ENCODE measurements at regions not wholly inside any gene's neighbourhood (a gene's known extent, or its start where the extent isn't known, plus 50 kb on each side); places are given as distances from the start of the nearest gene placed in this dataset.

DNA sequence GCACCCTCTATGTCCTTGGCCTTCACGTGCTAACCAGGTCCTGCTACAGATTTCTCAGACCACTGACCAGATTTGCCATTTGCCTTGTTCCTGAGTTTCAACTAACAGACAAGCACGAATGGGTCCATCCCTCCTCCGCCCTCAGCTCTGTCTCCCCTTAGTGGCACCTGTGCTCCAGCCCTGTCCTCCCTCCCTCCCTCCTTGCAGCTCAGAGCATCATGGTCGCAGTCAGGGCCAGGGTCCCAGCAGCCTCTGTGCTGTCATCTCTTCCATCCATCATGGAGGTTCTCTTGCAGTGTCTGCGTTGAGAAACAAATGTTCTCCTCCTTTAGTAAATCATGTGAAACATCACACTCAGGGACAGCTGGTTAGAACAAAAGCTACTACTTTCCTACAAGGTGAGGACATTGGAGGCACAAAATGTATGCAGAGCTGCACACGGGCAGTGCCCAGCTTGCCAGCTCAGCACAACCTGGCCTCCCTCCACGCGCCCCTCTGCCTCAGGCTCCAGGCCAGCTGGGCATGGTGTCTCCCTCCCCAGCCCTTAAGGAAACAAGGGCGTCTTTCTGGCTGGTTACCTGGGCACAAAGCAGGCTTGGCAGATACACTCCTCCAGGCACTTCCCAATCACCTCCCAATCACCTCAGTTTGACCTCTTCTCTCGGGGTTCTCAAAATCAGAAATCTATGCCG is 79.5 kb upstream of the ATP6AP2 start:
- Histone ChIP-seq H3K9ac (ENCODE audit: insufficient read depth, low read depth, low read length) (no peak overlapping the region), H3K4me3 (replicated peaks in 1 of 3; ENCODE audit: insufficient read depth in 1 of 3, low read depth in 2 of 3, low read length in 3 of 3) (no peak overlapping the region), H3K9me3 (ENCODE audit: low read length) (no peaks in the 10 kb centered on the region), H4K20me1 (ENCODE audit: insufficient read depth, low read length) (no peaks in the 10 kb centered on the region), H2AFZ (ENCODE audit: low read length) (no peak overlapping the region), H3K36me3 (replicated peaks in 1 of 2; ENCODE audit: control insufficient read depth in 1 of 2, insufficient read depth in 2 of 2, low read length in 2 of 2) (no peaks in the 10 kb centered on the region), H3K27me3 (ENCODE audit: control insufficient read depth in 1 of 2, insufficient read depth in 2 of 2, low read length in 2 of 2) (no peaks in the 10 kb centered on the region), H3K4me2 (ENCODE audit: low read depth, low read length) (no peak overlapping the region), H3K79me2 (ENCODE audit: insufficient read depth, low read length) (no peaks in the 10 kb centered on the region), H3K4me1 (ENCODE audit: insufficient read depth, low read length) (peaks cover 15% of the 10 kb centered on the region), H3K27ac (ENCODE audit: extremely low read length, insufficient read depth, low read length) (no peak overlapping the region)
- 53% methylated on average over 4 of the region's 11 CpGs for WGBS (ENCODE audit: low lambda C conversion rate)
- ChIA-PET POLR2A (no interaction called here), CTCF (ENCODE audit: low intra/inter-chr PET ratio, low total read pairs) (no interaction called here)
- intact Hi-C loops (cut with micrococcal nuclease; ENCODE audit: unreplicated experiment) (no loop called here), in situ Hi-C loops (cut with HindIII; ENCODE audit: extremely low pct_ligation_motif_present, low pct_unique_long_range_greater_than_20kb) (no loop called here)
- no peak for ATAC-seq
- FAIRE-seq, result no peak
- TF ChIP-seq ZFP1 (CRISPR knock-in tag; IDR thresholded peaks at IDR 0.05) (no peak), TGIF2 (CRISPR knock-in tag; IDR thresholded peaks at IDR 0.05) (no peak), ZNF253 (CRISPR knock-in tag; IDR thresholded peaks at IDR 0.05; ENCODE audit: borderline replicate concordance) (no peak), ELF3 (CRISPR knock-in tag; IDR thresholded peaks at IDR 0.05) (no peak), TCF7 (IDR thresholded peaks at IDR 0.05; ENCODE audit: low read depth) (no peak)
- TF ChIP-seq, protein P1, sequence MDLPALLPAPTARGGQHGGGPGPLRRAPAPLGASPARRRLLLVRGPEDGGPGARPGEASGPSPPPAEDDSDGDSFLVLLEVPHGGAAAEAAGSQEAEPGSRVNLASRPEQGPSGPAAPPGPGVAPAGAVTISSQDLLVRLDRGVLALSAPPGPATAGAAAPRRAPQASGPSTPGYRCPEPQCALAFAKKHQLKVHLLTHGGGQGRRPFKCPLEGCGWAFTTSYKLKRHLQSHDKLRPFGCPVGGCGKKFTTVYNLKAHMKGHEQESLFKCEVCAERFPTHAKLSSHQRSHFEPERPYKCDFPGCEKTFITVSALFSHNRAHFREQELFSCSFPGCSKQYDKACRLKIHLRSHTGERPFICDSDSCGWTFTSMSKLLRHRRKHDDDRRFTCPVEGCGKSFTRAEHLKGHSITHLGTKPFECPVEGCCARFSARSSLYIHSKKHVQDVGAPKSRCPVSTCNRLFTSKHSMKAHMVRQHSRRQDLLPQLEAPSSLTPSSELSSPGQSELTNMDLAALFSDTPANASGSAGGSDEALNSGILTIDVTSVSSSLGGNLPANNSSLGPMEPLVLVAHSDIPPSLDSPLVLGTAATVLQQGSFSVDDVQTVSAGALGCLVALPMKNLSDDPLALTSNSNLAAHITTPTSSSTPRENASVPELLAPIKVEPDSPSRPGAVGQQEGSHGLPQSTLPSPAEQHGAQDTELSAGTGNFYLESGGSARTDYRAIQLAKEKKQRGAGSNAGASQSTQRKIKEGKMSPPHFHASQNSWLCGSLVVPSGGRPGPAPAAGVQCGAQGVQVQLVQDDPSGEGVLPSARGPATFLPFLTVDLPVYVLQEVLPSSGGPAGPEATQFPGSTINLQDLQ (CRISPR knock-in tag; IDR thresholded peaks at IDR 0.05), result no peak
- BruUV-seq (replicated peaks), result no TSS peak
- no peak for DNase-seq (ENCODE audit: low spot score)

DNA sequence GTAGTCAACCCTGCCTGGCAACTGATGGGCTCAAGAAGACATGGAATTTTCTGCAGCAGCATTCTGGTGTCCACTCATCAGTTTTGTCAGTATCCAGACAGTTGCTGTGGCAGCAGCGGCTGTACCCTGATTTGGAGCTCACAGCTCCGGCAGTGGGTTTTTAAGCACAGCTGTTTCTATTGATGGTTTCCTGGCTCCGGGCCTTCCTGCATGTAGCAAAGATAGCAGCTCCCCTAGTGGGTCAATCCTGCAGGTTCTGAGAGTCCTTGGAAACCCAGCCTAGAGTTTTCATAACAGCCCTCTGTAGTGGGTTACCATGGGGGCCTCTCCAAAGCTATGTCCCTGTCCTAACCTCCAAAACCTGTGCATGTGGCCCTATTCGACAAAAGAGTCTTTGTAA is 84.0 kb upstream of the ATP6AP2 start:
- CTCF ChIA-PET (ENCODE audit: low intra/inter-chr PET ratio, low total read pairs), result no interaction called here
- 0% methylated on average over 1 of the region's 4 CpGs for WGBS (ENCODE audit: low lambda C conversion rate)
- TF ChIP-seq XRCC5 (optimal IDR thresholded peaks at IDR 0.05; ENCODE audit: low read length) (no peak), ZNF547 (CRISPR knock-in tag; IDR thresholded peaks at IDR 0.05) (no peak), ZNF562 (CRISPR knock-in tag; IDR thresholded peaks at IDR 0.05; ENCODE audit: borderline replicate concordance) (no peak), SPEN (CRISPR knock-in tag; IDR thresholded peaks at IDR 0.05; ENCODE audit: low read depth) (no peak)
- TF ChIP-seq, protein P2, sequence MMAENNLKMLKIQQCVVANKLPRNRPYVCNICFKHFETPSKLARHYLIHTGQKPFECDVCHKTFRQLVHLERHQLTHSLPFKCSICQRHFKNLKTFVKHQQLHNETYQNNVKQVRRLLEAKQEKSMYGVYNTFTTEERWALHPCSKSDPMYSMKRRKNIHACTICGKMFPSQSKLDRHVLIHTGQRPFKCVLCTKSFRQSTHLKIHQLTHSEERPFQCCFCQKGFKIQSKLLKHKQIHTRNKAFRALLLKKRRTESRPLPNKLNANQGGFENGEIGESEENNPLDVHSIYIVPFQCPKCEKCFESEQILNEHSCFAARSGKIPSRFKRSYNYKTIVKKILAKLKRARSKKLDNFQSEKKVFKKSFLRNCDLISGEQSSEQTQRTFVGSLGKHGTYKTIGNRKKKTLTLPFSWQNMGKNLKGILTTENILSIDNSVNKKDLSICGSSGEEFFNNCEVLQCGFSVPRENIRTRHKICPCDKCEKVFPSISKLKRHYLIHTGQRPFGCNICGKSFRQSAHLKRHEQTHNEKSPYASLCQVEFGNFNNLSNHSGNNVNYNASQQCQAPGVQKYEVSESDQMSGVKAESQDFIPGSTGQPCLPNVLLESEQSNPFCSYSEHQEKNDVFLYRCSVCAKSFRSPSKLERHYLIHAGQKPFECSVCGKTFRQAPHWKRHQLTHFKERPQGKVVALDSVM (CRISPR knock-in tag; IDR thresholded peaks at IDR 0.05), result no peak
- TF ChIP-seq, protein P3, sequence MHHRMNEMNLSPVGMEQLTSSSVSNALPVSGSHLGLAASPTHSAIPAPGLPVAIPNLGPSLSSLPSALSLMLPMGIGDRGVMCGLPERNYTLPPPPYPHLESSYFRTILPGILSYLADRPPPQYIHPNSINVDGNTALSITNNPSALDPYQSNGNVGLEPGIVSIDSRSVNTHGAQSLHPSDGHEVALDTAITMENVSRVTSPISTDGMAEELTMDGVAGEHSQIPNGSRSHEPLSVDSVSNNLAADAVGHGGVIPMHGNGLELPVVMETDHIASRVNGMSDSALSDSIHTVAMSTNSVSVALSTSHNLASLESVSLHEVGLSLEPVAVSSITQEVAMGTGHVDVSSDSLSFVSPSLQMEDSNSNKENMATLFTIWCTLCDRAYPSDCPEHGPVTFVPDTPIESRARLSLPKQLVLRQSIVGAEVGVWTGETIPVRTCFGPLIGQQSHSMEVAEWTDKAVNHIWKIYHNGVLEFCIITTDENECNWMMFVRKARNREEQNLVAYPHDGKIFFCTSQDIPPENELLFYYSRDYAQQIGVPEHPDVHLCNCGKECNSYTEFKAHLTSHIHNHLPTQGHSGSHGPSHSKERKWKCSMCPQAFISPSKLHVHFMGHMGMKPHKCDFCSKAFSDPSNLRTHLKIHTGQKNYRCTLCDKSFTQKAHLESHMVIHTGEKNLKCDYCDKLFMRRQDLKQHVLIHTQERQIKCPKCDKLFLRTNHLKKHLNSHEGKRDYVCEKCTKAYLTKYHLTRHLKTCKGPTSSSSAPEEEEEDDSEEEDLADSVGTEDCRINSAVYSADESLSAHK (CRISPR knock-in tag; IDR thresholded peaks at IDR 0.05; ENCODE audit: borderline replicate concordance), result no peak

More for the DNA sequence above, 84.0 kb upstream of the ATP6AP2 start:
- Histone ChIP-seq H3K27me3 (ENCODE audit: control insufficient read depth in 1 of 2, insufficient read depth in 2 of 2, low read length in 2 of 2) (no peaks in the 10 kb centered on the region), H3K36me3 (replicated peaks in 1 of 2; ENCODE audit: control insufficient read depth in 1 of 2, insufficient read depth in 2 of 2, low read length in 2 of 2) (no peaks in the 10 kb centered on the region), H3K4me3 (replicated peaks in 1 of 3; ENCODE audit: insufficient read depth in 1 of 3, low read depth in 2 of 3, low read length in 3 of 3) (no peak overlapping the region), H2AFZ (ENCODE audit: low read length) (no peak overlapping the region), H3K27ac (ENCODE audit: extremely low read length, insufficient read depth, low read length) (no peak overlapping the region), H3K4me1 (ENCODE audit: insufficient read depth, low read length) (no peaks in the 10 kb centered on the region), H4K20me1 (ENCODE audit: insufficient read depth, low read length) (no peaks in the 10 kb centered on the region), H3K9me3 (ENCODE audit: low read length) (no peaks in the 10 kb centered on the region), H3K79me2 (ENCODE audit: insufficient read depth, low read length) (no peaks in the 10 kb centered on the region), H3K9ac (ENCODE audit: insufficient read depth, low read depth, low read length) (no peak overlapping the region), H3K4me2 (ENCODE audit: low read depth, low read length) (no peak overlapping the region)
- peak; percentile 76 for ATAC-seq
- peak; percentile 4 for DNase-seq (ENCODE audit: low spot score)
- no peak for FAIRE-seq
- intact Hi-C loops (cut with micrococcal nuclease; ENCODE audit: unreplicated experiment) (no loop called here), in situ Hi-C loops (cut with HindIII; ENCODE audit: extremely low pct_ligation_motif_present, low pct_unique_long_range_greater_than_20kb) (no loop called here)
- no TSS peak for BruUV-seq (replicated peaks)
- POLR2A ChIA-PET, result interaction anchor here (0.5 kb wide), 1 partner anchor 320 kb away, joined by 4 read pairs; no protein-coding TSS in a partner anchor

All from HepG2 (cell line).